BLaER1 treated with 17β-estradiol and CSF1 and Interleukin-3, amounts not matched to agents 10 nM and 100 nM (cell line): ENCODE measurements at regions not wholly inside any gene's neighbourhood (a gene's known extent, or its start where the extent isn't known, plus 50 kb on each side); places are given as distances from the start of the nearest gene placed in this dataset.

ENCODE experiments used
- H3K27ac ChIP-seq, 11 experiments: shearing (Covaris generic); formaldehyde crosslinking; 2 replicates each; pipeline ENCODE4 v1.8.1; 2022
- H3K27me3 ChIP-seq, 11 experiments: shearing (Covaris generic); formaldehyde crosslinking; 2 replicates each; pipeline ENCODE4 v1.8.1; 2022
- H3K36me3 ChIP-seq, 11 experiments: shearing (Covaris generic); formaldehyde crosslinking; 2 replicates each; pipeline ENCODE4 v1.8.1; 2022
- H3K4me1 ChIP-seq, 10 experiments: shearing (Covaris generic); formaldehyde crosslinking; 2 replicates each; pipeline ENCODE4 v1.8.1; 2022
- H3K4me2 ChIP-seq, 11 experiments: shearing (Covaris generic); formaldehyde crosslinking; 2 replicates each; pipeline ENCODE4 v1.8.1; 2022
- H3K4me3 ChIP-seq, 10 experiments: shearing (Covaris generic); formaldehyde crosslinking; 2 replicates each; pipeline ENCODE4 v1.8.1; 2022
- H3K9ac ChIP-seq, 11 experiments: shearing (Covaris generic); formaldehyde crosslinking; 2 replicates each; pipeline ENCODE4 v1.8.1; 2022
- H3K9me3 ChIP-seq, 11 experiments: shearing (Covaris generic); formaldehyde crosslinking; replicated peaks in 1 of 11; 2 replicates each; pipeline ENCODE4 v1.8.1; 2022
- H4K20me1 ChIP-seq, 11 experiments: shearing (Covaris generic); formaldehyde crosslinking; 2 replicates each; pipeline ENCODE4 v1.8.1; 2022
- Cebpa-rat ChIP-seq, 11 experiments: shearing (Covaris generic); IDR thresholded peaks; 2 replicates each; pipeline ENCODE4 v1.8.1; 2022

DNA sequence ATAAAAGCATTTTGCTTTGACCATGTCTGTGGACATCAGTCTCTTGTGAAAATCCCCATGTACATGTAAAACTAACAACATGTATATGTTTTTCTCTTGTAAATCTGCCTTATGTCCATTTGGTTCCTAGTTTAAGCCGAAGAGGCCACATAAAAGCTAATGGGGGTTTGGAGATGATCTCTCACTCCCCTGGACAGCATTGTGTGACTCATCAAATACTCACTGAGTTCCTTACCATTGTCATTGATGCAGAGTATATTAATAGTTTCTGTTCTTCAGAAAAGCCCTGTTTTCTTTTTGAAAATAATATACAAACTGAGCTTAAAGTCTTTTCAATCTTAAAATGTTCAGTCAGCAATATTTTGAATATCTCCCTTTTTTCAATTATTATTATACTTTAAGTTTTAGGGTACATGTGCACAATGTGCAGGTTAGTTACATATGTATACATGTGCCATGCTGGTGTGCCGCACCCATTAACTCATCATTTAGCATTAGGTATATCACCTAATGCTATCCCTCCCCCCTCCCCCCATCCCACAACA lies 536.7 kb upstream of the HTR2A start:
- Histone ChIP-seq H3K27ac (no peak overlapping the region), H3K4me3 (no peak overlapping the region), H3K4me2 (no peak overlapping the region), H3K4me1 (no peaks in the 10 kb centered on the region), H4K20me1 (no peaks in the 10 kb centered on the region), H3K36me3 (no peaks in the 10 kb centered on the region), H3K9me3 (peaks cover 0 to 14% (median 8%) of the 10 kb centered on the region in 11 experiments; a peak in 14 of 22 replicates), H3K9ac (no peak overlapping the region), H3K27me3 (no peaks in the 10 kb centered on the region)
- TF ChIP-seq Cebpa-rat (IDR thresholded peaks at IDR 0.05), result no peak

GRCh38 chr13:47426126-47426849 lies 529.4 kb upstream of the HTR2A start:
- Histone ChIP-seq H3K9me3 (no peaks in the 10 kb centered on the region), H3K4me1 (no peaks in the 10 kb centered on the region), H3K4me2 (no peak overlapping the region), H3K4me3 (no peak overlapping the region), H3K36me3 (no peaks in the 10 kb centered on the region), H3K27me3 (no peaks in the 10 kb centered on the region), H4K20me1 (no peaks in the 10 kb centered on the region), H3K27ac (no peak overlapping the region), H3K9ac (no peak overlapping the region)
- TF ChIP-seq Cebpa-rat (IDR thresholded peaks at IDR 0.05), result no peak

DNA sequence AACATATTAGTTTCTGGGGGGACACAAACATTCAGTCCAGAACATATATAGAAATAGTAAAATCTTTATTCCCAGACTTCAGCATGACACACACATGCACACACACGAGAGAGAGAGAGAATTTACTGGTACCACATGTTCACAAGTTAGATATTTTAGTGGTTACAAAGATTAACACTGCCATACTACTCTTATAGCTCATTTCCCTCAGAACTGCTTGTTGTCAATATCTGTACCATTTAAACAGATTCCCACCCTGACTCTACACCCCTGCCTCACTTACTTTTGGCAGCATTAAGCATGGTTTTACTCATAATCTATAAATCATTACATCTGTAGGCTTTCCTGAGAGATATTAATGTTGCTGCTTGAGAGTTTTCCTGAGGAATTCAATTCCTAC lies 524.7 kb upstream of the HTR2A start:
- no peaks in the 10 kb centered on the region for H3K9me3 ChIP-seq
- no peak overlapping the region for H3K4me2 ChIP-seq
- TF ChIP-seq Cebpa-rat (IDR thresholded peaks at IDR 0.05), result no peak
- no peak overlapping the region for H3K4me3 ChIP-seq
- no peaks in the 10 kb centered on the region for H4K20me1 ChIP-seq
- H3K27ac ChIP-seq, result no peak overlapping the region
- H3K4me1 ChIP-seq, result no peaks in the 10 kb centered on the region
- H3K36me3 ChIP-seq, result no peaks in the 10 kb centered on the region
- no peaks in the 10 kb centered on the region for H3K27me3 ChIP-seq
- no peak overlapping the region for H3K9ac ChIP-seq

GRCh38 chr13:47420568-47420967 lies 523.7 kb upstream of the HTR2A start:
- H3K4me3 ChIP-seq, result no peak overlapping the region
- H3K9me3 ChIP-seq, result no peaks in the 10 kb centered on the region
- no peak for TF ChIP-seq Cebpa-rat (IDR thresholded peaks at IDR 0.05)
- H3K4me2 ChIP-seq, result no peak overlapping the region
- H4K20me1 ChIP-seq, result no peaks in the 10 kb centered on the region
- H3K36me3 ChIP-seq, result no peaks in the 10 kb centered on the region
- no peak overlapping the region for H3K27ac ChIP-seq
- H3K9ac ChIP-seq, result no peak overlapping the region
- no peaks in the 10 kb centered on the region for H3K4me1 ChIP-seq
- no peaks in the 10 kb centered on the region for H3K27me3 ChIP-seq

DNA sequence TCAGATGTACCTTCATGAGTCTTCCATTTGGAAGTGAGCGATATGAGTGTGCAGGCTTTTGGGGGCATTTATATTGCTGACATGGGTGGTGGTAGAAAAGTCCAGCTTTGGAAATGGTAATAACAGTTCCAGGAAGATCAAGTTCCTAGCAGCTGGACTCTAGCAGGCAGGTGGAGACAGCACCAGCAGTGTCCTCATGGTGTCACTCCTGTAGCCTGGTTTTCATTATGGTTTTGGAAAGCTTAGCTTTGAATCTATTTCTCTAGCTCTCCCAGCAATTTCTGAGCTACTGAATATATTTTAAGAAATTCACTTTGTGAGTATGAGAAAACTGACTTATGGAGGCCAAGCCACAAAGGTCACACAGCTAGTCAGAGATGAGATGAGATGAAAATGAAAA lies 523.2 kb upstream of the HTR2A start:
- H3K4me3 ChIP-seq, result no peak overlapping the region
- H3K27ac ChIP-seq, result no peak overlapping the region
- TF ChIP-seq Cebpa-rat (IDR thresholded peaks at IDR 0.05), result no peak
- H3K4me1 ChIP-seq, result no peaks in the 10 kb centered on the region
- no peaks in the 10 kb centered on the region for H3K27me3 ChIP-seq
- no peaks in the 10 kb centered on the region for H4K20me1 ChIP-seq
- H3K36me3 ChIP-seq, result no peaks in the 10 kb centered on the region
- no peak overlapping the region for H3K4me2 ChIP-seq
- H3K9ac ChIP-seq, result no peak overlapping the region
- H3K9me3 ChIP-seq, result no peaks in the 10 kb centered on the region

DNA sequence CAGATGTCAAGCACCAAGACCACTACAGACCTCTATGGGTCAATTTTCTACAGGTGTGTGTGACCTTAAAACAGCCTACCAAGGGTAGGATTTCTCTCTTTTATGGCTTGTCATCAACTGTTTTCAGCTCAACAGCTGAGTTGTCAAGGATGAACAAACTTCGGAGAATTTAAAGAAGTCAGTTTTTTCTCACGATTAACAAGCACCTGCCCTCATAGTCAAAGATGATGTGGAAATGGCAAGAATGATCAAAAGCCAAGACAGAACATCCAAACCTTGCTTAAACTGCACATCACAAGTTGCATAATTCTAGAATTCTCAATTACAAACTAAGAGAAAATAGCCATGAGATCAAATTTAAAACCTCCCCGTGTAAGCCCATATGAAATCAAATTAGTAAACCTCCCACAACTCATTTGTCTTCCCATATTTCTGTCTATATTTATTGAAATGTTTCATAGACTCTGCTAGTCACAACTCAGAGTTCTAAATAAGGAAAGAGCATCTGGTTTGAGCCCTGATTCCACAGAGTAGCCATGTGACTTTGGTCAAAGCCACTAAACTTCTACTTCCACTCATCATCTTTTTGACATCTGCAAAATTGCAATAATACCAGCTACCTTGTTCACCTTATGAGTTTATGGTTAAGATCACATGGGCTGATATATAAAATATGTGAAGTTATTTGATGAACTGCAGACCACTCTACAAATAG lies 521.5 kb upstream of the HTR2A start:
- Histone ChIP-seq H3K9ac (no peak overlapping the region), H3K36me3 (no peaks in the 10 kb centered on the region), H3K9me3 (no peaks in the 10 kb centered on the region), H3K4me1 (no peaks in the 10 kb centered on the region), H4K20me1 (no peaks in the 10 kb centered on the region), H3K4me3 (no peak overlapping the region), H3K4me2 (no peak overlapping the region), H3K27me3 (no peaks in the 10 kb centered on the region), H3K27ac (no peak overlapping the region)
- TF ChIP-seq Cebpa-rat (IDR thresholded peaks at IDR 0.05), result no peak

DNA sequence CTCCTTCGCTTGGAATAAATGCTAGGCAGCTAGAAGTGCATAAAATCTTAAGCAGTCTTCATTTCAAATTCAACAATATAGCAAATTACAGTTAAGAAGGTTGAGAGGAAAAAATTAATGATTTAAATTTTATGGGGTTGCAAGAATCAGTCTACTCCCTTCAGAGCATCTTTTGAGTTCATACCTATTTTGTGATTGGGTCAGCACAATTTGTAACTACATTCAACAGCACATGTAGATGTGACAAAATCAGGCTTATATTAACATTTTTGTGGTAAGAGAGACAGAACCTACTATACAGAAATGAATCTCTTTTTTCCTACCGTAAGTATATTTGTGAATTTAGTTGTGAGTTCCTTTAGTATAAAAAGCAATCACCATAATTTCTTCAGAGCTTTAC lies 520.6 kb upstream of the HTR2A start:
- TF ChIP-seq Cebpa-rat (IDR thresholded peaks at IDR 0.05), result no peak
- Histone ChIP-seq H3K9ac (no peak overlapping the region), H3K4me2 (no peak overlapping the region), H3K27me3 (no peaks in the 10 kb centered on the region), H3K9me3 (no peaks in the 10 kb centered on the region), H3K4me3 (no peak overlapping the region), H4K20me1 (no peaks in the 10 kb centered on the region), H3K36me3 (no peaks in the 10 kb centered on the region), H3K4me1 (no peaks in the 10 kb centered on the region), H3K27ac (no peak overlapping the region)

DNA sequence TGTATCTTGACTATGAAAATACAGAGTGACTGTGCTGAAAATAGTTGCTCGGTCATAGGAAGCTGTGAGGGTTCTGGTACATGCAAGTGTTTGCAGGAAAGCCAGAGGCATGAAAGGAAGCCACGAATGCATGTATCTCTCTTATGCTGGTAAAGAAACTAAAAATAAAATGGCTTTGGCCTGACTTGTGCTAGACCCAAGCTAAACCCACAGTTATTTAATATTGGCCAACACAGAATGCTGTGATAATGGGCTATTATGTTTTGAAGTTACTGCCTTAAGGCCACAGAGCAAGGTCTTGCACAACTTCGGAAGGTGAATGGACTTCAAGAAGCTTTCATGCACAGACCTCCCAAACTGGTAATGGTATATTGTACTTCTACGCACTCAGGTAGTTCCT lies 518.2 kb upstream of the HTR2A start:
- Histone ChIP-seq H3K4me1 (no peaks in the 10 kb centered on the region), H3K27me3 (no peaks in the 10 kb centered on the region), H3K4me2 (0 out of 22 replicates have a peak overlapping the region, but pooled peaks of 1 of the 11 experiments have one; percentile 7), H3K9ac (no peak overlapping the region), H3K9me3 (no peaks in the 10 kb centered on the region), H4K20me1 (no peaks in the 10 kb centered on the region), H3K4me3 (no peak overlapping the region), H3K27ac (no peak overlapping the region), H3K36me3 (no peaks in the 10 kb centered on the region)
- 0 out of 22 replicates have a peak, but pooled peaks of 1 of the 11 experiments have one; percentile 43 for TF ChIP-seq Cebpa-rat (IDR thresholded peaks at IDR 0.05)

GRCh38 chr13:47413526-47413925 lies 516.7 kb upstream of the HTR2A start:
- Histone ChIP-seq H3K27ac (no peak overlapping the region), H3K4me3 (no peak overlapping the region), H3K36me3 (no peaks in the 10 kb centered on the region), H3K4me1 (no peaks in the 10 kb centered on the region), H3K9me3 (no peaks in the 10 kb centered on the region), H3K9ac (no peak overlapping the region), H4K20me1 (no peaks in the 10 kb centered on the region), H3K4me2 (no peak overlapping the region), H3K27me3 (no peaks in the 10 kb centered on the region)
- TF ChIP-seq Cebpa-rat (IDR thresholded peaks at IDR 0.05), result no peak

GRCh38 chr13:47413112-47413511 lies 516.3 kb upstream of the HTR2A start:
- Histone ChIP-seq H3K4me2 (no peak overlapping the region), H3K9ac (no peak overlapping the region), H3K27me3 (no peaks in the 10 kb centered on the region), H3K4me3 (no peak overlapping the region), H3K36me3 (no peaks in the 10 kb centered on the region), H3K9me3 (no peaks in the 10 kb centered on the region), H3K4me1 (peaks cover 0 to 4% (median 0%) of the 10 kb centered on the region in 10 experiments; a peak in 2 of 20 replicates), H4K20me1 (no peaks in the 10 kb centered on the region), H3K27ac (no peak overlapping the region)
- TF ChIP-seq Cebpa-rat (IDR thresholded peaks at IDR 0.05), result no peak
